AG04449 (cell line): ENCODE measurements at regions not wholly inside any gene's neighbourhood (a gene's known extent, or its start where the extent isn't known, plus 50 kb on each side); places are given as distances from the start of the nearest gene placed in this dataset.
"Not testable (repeated sequence)": the region's sequence is repeated elsewhere in the genome, so short reads cannot be mapped to it uniquely, and the experiment has no call there.

Source experiments
- CTCF ChIA-PET: fragments of 350-600 bp; formaldehyde crosslinking; extraction: SDS; loops from one replicate; lab custom pipeline; 2021; ENCODE audit warnings: antibody characterized with exemption; lab: Yijun Ruan, JAX
- POLR2A ChIA-PET: fragments of 400-600, 350-600 bp; formaldehyde crosslinking; extraction: SDS; loops from one replicate; lab custom pipeline; 2020; ENCODE audit warnings: antibody characterized with exemption, inconsistent platforms; lab: Yijun Ruan, JAX
- DNase-seq: peaks from one replicate; pipeline ENCODE4 v3.0.0-alpha.2; 2010; ENCODE audit warnings: low read depth, low spot score
- H3K4me3 ChIP-seq: 2 replicates; pipeline ENCODE4 v1.5.1; 2011; ENCODE audit warnings: low read depth, mild to moderate bottlenecking, control low read depth, low read length
- CTCF ChIP-seq: IDR thresholded peaks from one replicate; pipeline ENCODE4 v1.5.1; 2011; ENCODE audit warnings: mild to moderate bottlenecking, moderate library complexity, low read length, control low read depth, inconsistent platforms; ENCODE audit not compliant: insufficient read depth; ENCODE audit errors: missing control alignments

- DNase-seq: no peak
- ChIA-PET CTCF (interaction anchor here (1.0 to 1.1 kb wide), 2 partner anchors 14 to 740 kb away, joined by 3 to 5 read pairs; no protein-coding TSS in a partner anchor), POLR2A (no interaction called here)
- no peak for TF ChIP-seq CTCF
- H3K4me3 ChIP-seq: no peak overlapping the region
Measured at GRCh38 chr6:122170274-122170673, 229.2 kb upstream of the HSF2 start.

- CTCF ChIA-PET: no interaction called here
Measured at GRCh38 chr6:122178988-122179387, 220.5 kb upstream of the HSF2 start.

GRCh38 chr6:122180132-122180531, 219.3 kb upstream of the HSF2 start:
- TF ChIP-seq CTCF: no peak
- H3K4me3 ChIP-seq: no peak overlapping the region
- no peak for DNase-seq
- ChIA-PET CTCF (interaction anchor here (1.0 to 4.5 kb wide), 3 partner anchors 325 to 750 kb away, joined by 3 to 22 read pairs (median 4); no protein-coding TSS in a partner anchor), POLR2A (no interaction called here)

More at GRCh38 chr6:122178988-122179387, 220.5 kb upstream of the HSF2 start:
- H3K4me3 ChIP-seq: no peak overlapping the region
- POLR2A ChIA-PET: no interaction called here
- no peak for DNase-seq
- TF ChIP-seq CTCF: no peak

GRCh38 chr6:122182061-122182460, 217.4 kb upstream of the HSF2 start:
- no peak overlapping the region for H3K4me3 ChIP-seq
- no peak for TF ChIP-seq CTCF
- no peak for DNase-seq
- POLR2A ChIA-PET: no interaction called here
- CTCF ChIA-PET: interaction anchor here (1.4 to 4.5 kb wide), 2 partner anchors 11 to 752 kb away, joined by 3 to 22 read pairs; no protein-coding TSS in a partner anchor

GRCh38 chr6:122184401-122184827, 215.0 kb upstream of the HSF2 start:
- peak overlapping the region; percentile 9; the same call in 1 of the 2 replicates for H3K4me3 ChIP-seq
- peak; percentile 28 for TF ChIP-seq CTCF
- ChIA-PET POLR2A (no interaction called here), CTCF (interaction anchor here (0.8 to 6.1 kb wide), 33 partner anchors 8 to 1128 kb away, joined by 3 to 131 read pairs (median 4); partner anchors contain the start of gene GJA1)
- DNase-seq: no peak

GRCh38 chr6:122185458-122185857, 214.0 kb upstream of the HSF2 start:
- CTCF ChIA-PET: interaction anchor here (0.6 to 6.1 kb wide), 19 partner anchors 9 to 1129 kb away, joined by 3 to 131 read pairs (median 5); partner anchors contain the start of gene GJA1
- H3K4me3 ChIP-seq, DNase-seq, POLR2A ChIA-PET: not testable (repeated sequence)

- ChIA-PET CTCF (interaction anchor here (1.0 to 6.1 kb wide), 4 partner anchors 338 to 1131 kb away, joined by 3 to 131 read pairs (median 5); no protein-coding TSS in a partner anchor), POLR2A (no interaction called here)
- no peak for DNase-seq
- H3K4me3 ChIP-seq: no peak overlapping the region
- no peak for TF ChIP-seq CTCF
Measured at GRCh38 chr6:122187186-122187585, 212.3 kb upstream of the HSF2 start.
